Spleen (tissue), 11 donors: ENCODE measurements at regions not wholly inside any gene's neighbourhood (a gene's known extent, or its start where the extent isn't known, plus 50 kb on each side); places are given as distances from the start of the nearest gene placed in this dataset.

ENCODE experiments used
- DNase-seq: peaks from one replicate; pipeline ENCODE4 v3.0.0-alpha.2; 2020
- H3K27ac ChIP-seq, 8 donors: fragments of 200-600 bp; sonication (generic) in 7 of 8; 1 replicate in 4 of 8; 2 replicates in 4 of 8; pipeline versions ENCODE4 v1.5.0 to v1.8.0; 2016 to 2021; ENCODE audit warnings: inconsistent platforms in 4 of 8, mild to moderate bottlenecking in 4 of 8, moderate library complexity in 1 of 8
- H3K27me3 ChIP-seq, 7 donors: fragments of 200-600 bp; sonication (generic) in 6 of 7; replicated peaks in 1 of 7; 1 replicate in 4 of 7; 2 replicates in 3 of 7; pipeline versions ENCODE4 v1.5.0 to v1.8.0; 2016 to 2021; ENCODE audit warnings: inconsistent platforms in 3 of 7, mild to moderate bottlenecking in 1 of 7
- H3K36me3 ChIP-seq, 6 donors: fragments of 200-600 bp; sonication (generic) in 5 of 6; 1 replicate in 4 of 6; 2 replicates in 2 of 6; pipeline versions ENCODE4 v1.5.0 to v1.8.0; 2016 to 2021; ENCODE audit warnings: inconsistent platforms in 2 of 6
- H3K4me1 ChIP-seq, 6 donors: fragments of 200-600 bp; sonication (generic) in 5 of 6; 1 replicate in 3 of 6; 2 replicates in 3 of 6; pipeline versions ENCODE4 v1.5.0 to v1.8.0; 2016 to 2021; ENCODE audit warnings: inconsistent platforms in 3 of 6
- H3K4me3 ChIP-seq, 8 donors: fragments of 200-600 bp; sonication (generic) in 7 of 8; 1 replicate in 4 of 8; 2 replicates in 4 of 8; pipeline versions ENCODE4 v1.5.0 to v1.8.0; 2016 to 2021; ENCODE audit warnings: inconsistent platforms in 4 of 8, mild to moderate bottlenecking in 4 of 8, moderate library complexity in 2 of 8
- H3K9me3 ChIP-seq, 8 donors: fragments of 200-600 bp; sonication (generic) in 7 of 8; 1 replicate in 4 of 8; 2 replicates in 4 of 8; pipeline versions ENCODE4 v1.5.0 to v1.8.0; 2016 to 2021; ENCODE audit warnings: inconsistent platforms in 4 of 8
- CTCF ChIP-seq, 11 experiments: fragments of 200-600 bp in 7 of 11; fragments of 450-650 bp in 4 of 11; sonication (generic) in 4 of 11; IDR thresholded peaks in 8 of 11; conservative IDR thresholded peaks in 3 of 11; 1 replicate in 7 of 11; 2 replicates in 4 of 11; pipeline versions ENCODE4 v1.4.0 to v1.8.0; 2016 to 2021; ENCODE audit warnings: antibody characterized with exemption in 11 of 11, inconsistent platforms in 4 of 11, mild to moderate bottlenecking in 1 of 11
- POLR2A ChIP-seq, 3 donors: fragments of 450-650 bp; IDR thresholded peaks; one replicate each; pipeline ENCODE4 v1.5.1; 2017; ENCODE audit warnings: antibody characterized with exemption in 3 of 3, mild to moderate bottlenecking in 1 of 3
- POLR2AphosphoS5 ChIP-seq, 3 donors: sonication (generic); formaldehyde crosslinking; IDR thresholded peaks; one replicate each; pipeline ENCODE4 v1.5.1; 2017; ENCODE audit warnings: antibody characterized with exemption in 3 of 3
- WGBS, 5 donors: extraction: QIAGEN DNeasy Blood & Tissue Kit in 3 of 5; methylation state at CpG; one replicate each; pipeline versions ENCODE4 v1.1.5 to v1.1.7; 2013 to 2018; 5-methylcytosine and 5-hydroxymethylcytosine counted together
- intact Hi-C: fragments of 100-400 bp; cut with DNase I; formaldehyde crosslinking; loops from one replicate; pipeline ENCODE4 v1.15.0; 2023; ENCODE audit warnings: low total_unique reads
- donor health status: healthy with polysubstance abuse.
- donor health status: DM: no; HTN: no; CAD: no; lungs with moderate emphysema.
- donor health status: DM: no; HTN: no; CAD: no.
- donor health status: Bipolar disorder and iron deficiency.
- donor health status: healthy.
- donor health status: DM: no; HTN: no; CAD: no.
- donor health status: DM: yes; HTN: yes; CAD: no.

- H3K36me3 ChIP-seq, result no peaks in the 10 kb centered on the region
- H3K27me3 ChIP-seq, result no peaks in the 10 kb centered on the region
- 29 to 40% (median 33%) methylated on average over 7 of the region's 7 CpGs for WGBS, 5 donors
- DNase-seq, result no peak
- peak overlapping the region in 1 of 8 donors; percentile 6 for H3K27ac ChIP-seq
- no peaks in the 10 kb centered on the region for H3K4me1 ChIP-seq
- H3K9me3 ChIP-seq, result no peaks in the 10 kb centered on the region
- intact Hi-C loops, result no loop called here
- no peak overlapping the region for H3K4me3 ChIP-seq
- TF ChIP-seq CTCF (IDR thresholded peaks at IDR 0.05 in 8 of 11, conservative IDR thresholded peaks at IDR 0.05 in 3 of 11) (no peak), POLR2A (IDR thresholded peaks at IDR 0.05) (no peak), POLR2AphosphoS5 (IDR thresholded peaks at IDR 0.05) (no peak)
These were observed 80.8 kb upstream of the DPH6 start for GRCh38 chr15:35626571-35627318.

GRCh38 chr15:35627696-35628095 is 81.7 kb upstream of the DPH6 start:
- H3K27me3 ChIP-seq, result no peaks in the 10 kb centered on the region
- WGBS, 5 donors, result 75 to 90% (median 84%) methylated on average over 2 of the region's 2 CpGs
- no peak for DNase-seq
- no peak overlapping the region for H3K4me3 ChIP-seq
- H3K27ac ChIP-seq, result no peak overlapping the region
- no peaks in the 10 kb centered on the region for H3K9me3 ChIP-seq
- no peaks in the 10 kb centered on the region for H3K4me1 ChIP-seq
- no peaks in the 10 kb centered on the region for H3K36me3 ChIP-seq
- intact Hi-C loops, result no loop called here
- no peak for TF ChIP-seq CTCF (IDR thresholded peaks at IDR 0.05 in 8 of 11, conservative IDR thresholded peaks at IDR 0.05 in 3 of 11)
- no peak for TF ChIP-seq POLR2A (IDR thresholded peaks at IDR 0.05)
- no peak for TF ChIP-seq POLR2AphosphoS5 (IDR thresholded peaks at IDR 0.05)

- Histone ChIP-seq H3K4me1 (no peaks in the 10 kb centered on the region), H3K36me3 (no peaks in the 10 kb centered on the region), H3K9me3 (no peaks in the 10 kb centered on the region), H3K27me3 (no peaks in the 10 kb centered on the region), H3K4me3 (no peak overlapping the region), H3K27ac (no peak overlapping the region)
- TF ChIP-seq CTCF (IDR thresholded peaks at IDR 0.05 in 8 of 11, conservative IDR thresholded peaks at IDR 0.05 in 3 of 11) (no peak), POLR2A (IDR thresholded peaks at IDR 0.05) (no peak), POLR2AphosphoS5 (IDR thresholded peaks at IDR 0.05) (no peak)
- 33 to 52% (median 38%) methylated on average over 3 of the region's 3 CpGs for WGBS, 5 donors
- no peak for DNase-seq
- intact Hi-C loops, result loop anchor here (10.0 kb wide), 1 partner anchor 65 kb away; no protein-coding TSS in a partner anchor
These were observed 83.8 kb upstream of the DPH6 start for GRCh38 chr15:35629766-35630165.

- Histone ChIP-seq H3K4me1 (no peaks in the 10 kb centered on the region), H3K27me3 (no peaks in the 10 kb centered on the region), H3K9me3 (no peaks in the 10 kb centered on the region), H3K4me3 (no peak overlapping the region), H3K27ac (no peak overlapping the region), H3K36me3 (no peaks in the 10 kb centered on the region)
- intact Hi-C loops, result loop anchor here (10.0 kb wide), 1 partner anchor 64 kb away; no protein-coding TSS in a partner anchor
- TF ChIP-seq CTCF (IDR thresholded peaks at IDR 0.05 in 8 of 11, conservative IDR thresholded peaks at IDR 0.05 in 3 of 11), result no peak
- TF ChIP-seq POLR2A (IDR thresholded peaks at IDR 0.05), result no peak
- TF ChIP-seq POLR2AphosphoS5 (IDR thresholded peaks at IDR 0.05), result no peak
- WGBS, 5 donors, result 64 to 80% (median 66%) methylated on average over 3 of the region's 3 CpGs
- DNase-seq, result no peak
These were observed 84.6 kb upstream of the DPH6 start for GRCh38 chr15:35630532-35630931.
